Astrocyte of the spinal cord (primary cell): ENCODE measurements at regions not wholly inside any gene's neighbourhood (a gene's known extent, or its start where the extent isn't known, plus 50 kb on each side); places are given as distances from the start of the nearest gene placed in this dataset.

Experiments used
- DNase-seq: peaks from one replicate; pipeline ENCODE4 v3.0.0; 2011; ENCODE audit warnings: low read depth, low spot score
- H3K4me3 ChIP-seq: 2 replicates; pipeline ENCODE4 v1.5.1; 2011; ENCODE audit warnings: low read depth, mild to moderate bottlenecking, low read length, moderate library complexity
- CTCF ChIP-seq: IDR thresholded peaks from 2 replicates; pipeline ENCODE4 v1.5.1; 2012; ENCODE audit warnings: low read depth, mild to moderate bottlenecking, low read length, inconsistent platforms
- in situ Hi-C: cut with HindIII; loops from 2 replicates; pipeline ENCODE4 v1.10.0; 2017; ENCODE audit warnings: low sequenced_read_pairs

GRCh38 chr6:163741743-163742363 lies 327.3 kb downstream of the QKI start:
- no peak for TF ChIP-seq CTCF

GRCh38 chr6:163741342-163741741 lies 326.8 kb downstream of the QKI start:
- in situ Hi-C loops, result no loop called here
- no peak for TF ChIP-seq CTCF
- no peak overlapping the region for H3K4me3 ChIP-seq
- DNase-seq, result no peak

More at GRCh38 chr6:163741743-163742363, 327.3 kb downstream of the QKI start:
- no peak overlapping the region for H3K4me3 ChIP-seq
- in situ Hi-C loops, result no loop called here
- DNase-seq, result no peak

DNA sequence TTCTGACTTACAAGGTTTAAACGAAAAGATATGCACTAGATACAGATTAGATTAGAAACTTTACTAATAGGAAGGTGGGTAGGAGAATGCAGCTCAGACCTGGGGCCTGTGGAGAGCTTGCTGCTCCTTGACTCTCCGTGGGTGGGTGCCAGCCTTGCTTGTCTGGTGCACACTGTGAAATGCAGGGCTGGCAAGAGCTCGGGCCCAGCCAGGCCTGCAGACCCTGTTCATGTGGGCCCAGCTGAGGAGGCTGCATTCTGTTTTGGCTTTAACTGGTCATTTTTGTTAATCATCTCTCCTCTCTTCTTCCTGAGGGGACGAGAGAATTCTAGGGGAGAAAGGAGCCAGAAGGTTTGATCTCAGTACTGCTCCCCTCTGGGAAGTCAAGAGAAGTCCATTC lies 325.4 kb downstream of the QKI start:
- in situ Hi-C loops, result no loop called here

DNA sequence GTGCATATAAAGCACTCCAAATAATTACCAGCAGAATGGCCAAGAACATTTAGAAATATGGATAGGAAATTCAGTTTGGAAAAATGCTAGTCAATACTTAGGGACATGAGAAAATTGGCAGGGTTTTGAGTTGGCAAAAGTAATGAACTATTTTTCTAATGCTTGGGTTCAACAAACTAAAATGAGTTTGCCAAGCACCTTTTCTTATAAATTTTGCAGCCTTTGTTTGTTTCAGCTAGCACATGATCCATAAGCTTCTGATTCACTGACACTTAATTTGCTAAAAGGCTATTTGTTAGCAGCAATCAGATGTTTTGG lies 324.8 kb downstream of the QKI start:
- in situ Hi-C loops, result no loop called here
- no peak for TF ChIP-seq CTCF
- DNase-seq, result no peak
- H3K4me3 ChIP-seq, result no peak overlapping the region

More for the DNA sequence above, 325.4 kb downstream of the QKI start:
- no peak for DNase-seq
- no peak for TF ChIP-seq CTCF
- H3K4me3 ChIP-seq, result no peak overlapping the region

- in situ Hi-C loops, result no loop called here
- DNase-seq, result peak; percentile 34
- no peak for TF ChIP-seq CTCF
- no peak overlapping the region for H3K4me3 ChIP-seq
These were observed 324.3 kb downstream of the QKI start for GRCh38 chr6:163738725-163739407.

- in situ Hi-C loops, result no loop called here
- no peak for DNase-seq
- H3K4me3 ChIP-seq, result no peak overlapping the region
- no peak for TF ChIP-seq CTCF
These were observed 323.8 kb downstream of the QKI start for GRCh38 chr6:163738304-163738703.

DNA sequence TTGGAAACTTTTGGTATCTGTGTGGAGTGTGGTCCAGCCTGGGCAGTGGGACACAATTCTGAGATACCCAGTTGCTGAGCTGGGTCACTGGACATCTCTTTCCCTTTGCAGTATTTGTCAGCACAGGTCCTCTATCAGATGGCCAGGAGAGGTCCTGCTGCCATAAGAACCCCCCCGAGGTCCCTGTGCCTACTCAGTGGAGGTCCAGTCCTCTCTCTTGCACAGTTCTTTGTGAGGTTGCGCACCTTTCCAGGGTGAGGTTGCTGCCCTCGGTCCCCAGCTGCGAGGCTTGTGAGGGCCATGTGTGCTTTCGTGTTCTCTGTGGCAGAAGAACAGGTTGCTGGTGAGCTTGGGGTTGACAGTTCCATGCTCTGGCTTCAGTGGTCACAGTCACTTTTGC lies 320.6 kb downstream of the QKI start:
- H3K4me3 ChIP-seq, result no peak overlapping the region
- no peak for TF ChIP-seq CTCF
- no peak for DNase-seq
- in situ Hi-C loops, result no loop called here
